GM23248 (cell line): ENCODE measurements at regions not wholly inside any gene's neighbourhood (a gene's known extent, or its start where the extent isn't known, plus 50 kb on each side); places are given as distances from the start of the nearest gene placed in this dataset.
"Not testable (repeated sequence)": the region's sequence is repeated elsewhere in the genome, so short reads cannot be mapped to it uniquely, and the experiment has no call there.

Experiments
- DNase-seq: peaks from one replicate; pipeline ENCODE4 v3.0.0-alpha.2; 2015
- H2AFZ ChIP-seq: fragments of 200-600 bp; sonication (generic); 2 replicates; pipeline ENCODE4 v1.6.1; 2016; ENCODE audit warnings: antibody characterized with exemption
- H3F3A ChIP-seq: fragments of 200-600 bp; sonication (generic); 2 replicates; pipeline ENCODE4 v1.6.1; 2016; ENCODE audit warnings: mild to moderate bottlenecking, antibody characterized with exemption, mixed run types; ENCODE audit not compliant: insufficient read depth
- H3K27ac ChIP-seq: fragments of 200-600 bp; sonication (generic); 2 replicates; pipeline ENCODE4 v1.5.1; 2016; ENCODE audit warnings: mild to moderate bottlenecking
- H3K27me3 ChIP-seq: fragments of 200-600 bp; sonication (generic); replicated peaks from 2 replicates; pipeline ENCODE4 v1.6.1; 2016; ENCODE audit warnings: mild to moderate bottlenecking; ENCODE audit not compliant: insufficient read depth
- H3K36me3 ChIP-seq: fragments of 200-600 bp; sonication (generic); 2 replicates; pipeline ENCODE4 v1.6.1; 2016; ENCODE audit warnings: low read depth, mild to moderate bottlenecking
- H3K4me1 ChIP-seq: fragments of 200-600 bp; sonication (generic); 2 replicates; pipeline ENCODE4 v1.6.1; 2016; ENCODE audit warnings: mild to moderate bottlenecking; ENCODE audit not compliant: insufficient read depth
- H3K4me2 ChIP-seq: fragments of 200-600 bp; sonication (generic); one replicate; pipeline ENCODE4 v1.6.1; 2016; ENCODE audit warnings: mild to moderate bottlenecking; ENCODE audit not compliant: unreplicated experiment
- H3K4me3 ChIP-seq: fragments of 200-600 bp; sonication (generic); 2 replicates; pipeline ENCODE4 v1.5.1; 2016; ENCODE audit warnings: mild to moderate bottlenecking
- H3K79me2 ChIP-seq: fragments of 200-600 bp; sonication (generic); 2 replicates; pipeline ENCODE4 v1.6.1; 2016; ENCODE audit warnings: mild to moderate bottlenecking; ENCODE audit not compliant: insufficient read depth
- H3K9ac ChIP-seq: fragments of 200-600 bp; sonication (generic); 2 replicates; pipeline ENCODE4 v1.6.1; 2016; ENCODE audit warnings: mild to moderate bottlenecking
- H3K9me2 ChIP-seq: fragments of 200-600 bp; sonication (generic); 2 replicates; pipeline ENCODE4 v1.6.1; 2016; ENCODE audit warnings: mixed run types, mild to moderate bottlenecking, moderate library complexity; ENCODE audit not compliant: insufficient read depth
- H3K9me3 ChIP-seq: fragments of 200-600 bp; sonication (generic); one replicate; pipeline ENCODE4 v1.6.1; 2017; ENCODE audit warnings: low read depth
- H4K20me1 ChIP-seq: fragments of 200-600 bp; sonication (generic); 2 replicates; pipeline ENCODE4 v1.6.0; 2016; ENCODE audit not compliant: insufficient read depth
- EZH2 ChIP-seq: fragments of 200-600 bp; sonication (generic); IDR thresholded peaks from 2 replicates; pipeline ENCODE4 v1.6.1; 2018; ENCODE audit warnings: antibody characterized with exemption, mild to moderate bottlenecking; ENCODE audit not compliant: insufficient read depth, poor library complexity, severe bottlenecking
- EZH2phosphoT487 ChIP-seq: fragments of 200-600 bp; sonication (generic); IDR thresholded peaks from 2 replicates; pipeline ENCODE4 v1.6.1; 2018; ENCODE audit warnings: antibody characterized with exemption, moderate library complexity, mild to moderate bottlenecking, low read depth; ENCODE audit not compliant: insufficient read depth
- WGBS, 2 experiments: methylation state at CpG; one replicate each; pipeline ENCODE4 v1.1.6; 2015 to 2017; ENCODE audit warnings: low lambda C conversion rate in 2 of 2, low coverage in 1 of 2; ENCODE audit errors: missing lambda C conversion rate in 2 of 2; 5-methylcytosine and 5-hydroxymethylcytosine counted together
- in situ Hi-C: fragments of 300-500 bp; cut with MboI; formaldehyde crosslinking; loops from 2 replicates; pipeline ENCODE4 v1.15.0; 2020

GRCh38 chr11:98725471-98725870, 295.3 kb upstream of the CNTN5 start:
- Histone ChIP-seq H3K27ac (no peak overlapping the region), H3K4me1 (no peaks in the 10 kb centered on the region), H3K9me2 (no peaks in the 10 kb centered on the region), H3K9me3 (no peaks in the 10 kb centered on the region), H3K36me3 (no peaks in the 10 kb centered on the region), H4K20me1 (no peaks in the 10 kb centered on the region), H3F3A (no peaks in the 10 kb centered on the region), H3K4me3 (no peak overlapping the region), H3K79me2 (no peaks in the 10 kb centered on the region), H3K27me3 (no peaks in the 10 kb centered on the region), H3K4me2 (no peak overlapping the region), H3K9ac (no peak overlapping the region), H2AFZ (no peak overlapping the region)
- 2 to 3% methylated on average over 5 of the region's 5 CpGs for WGBS, 2 experiments
- DNase-seq = no peak
- TF ChIP-seq EZH2phosphoT487 = no peak
- no peak for TF ChIP-seq EZH2
- in situ Hi-C loops = no loop called here

GRCh38 chr11:98728421-98728820, 292.3 kb upstream of the CNTN5 start:
- Histone ChIP-seq H4K20me1 (no peaks in the 10 kb centered on the region), H3K4me2 (no peak overlapping the region), H3K79me2 (no peaks in the 10 kb centered on the region), H3K36me3 (no peaks in the 10 kb centered on the region), H3K27ac (no peak overlapping the region), H2AFZ (no peak overlapping the region), H3K27me3 (no peaks in the 10 kb centered on the region), H3K9me2 (no peaks in the 10 kb centered on the region), H3K4me1 (no peaks in the 10 kb centered on the region), H3K4me3 (no peak overlapping the region), H3K9me3 (no peaks in the 10 kb centered on the region), H3F3A (no peaks in the 10 kb centered on the region), H3K9ac (no peak overlapping the region)
- DNase-seq = no peak
- in situ Hi-C loops = no loop called here
- TF ChIP-seq EZH2 (no peak), EZH2phosphoT487 (no peak)
- WGBS, 2 experiments = 27 to 29% methylated on average over 4 of the region's 4 CpGs

- Histone ChIP-seq H3K36me3 (no peaks in the 10 kb centered on the region), H4K20me1 (no peaks in the 10 kb centered on the region), H3K4me2 (no peak overlapping the region), H3K9me2 (no peaks in the 10 kb centered on the region), H3K79me2 (no peaks in the 10 kb centered on the region), H3K27ac (no peak overlapping the region), H3K4me3 (no peak overlapping the region), H3K27me3 (no peaks in the 10 kb centered on the region), H3K9ac (no peak overlapping the region), H3K4me1 (no peaks in the 10 kb centered on the region), H3F3A (no peaks in the 10 kb centered on the region), H3K9me3 (no peaks in the 10 kb centered on the region), H2AFZ (no peak overlapping the region)
- DNase-seq = no peak
- no peak for TF ChIP-seq EZH2
- TF ChIP-seq EZH2phosphoT487 = no peak
- in situ Hi-C loops = no loop called here
- 33 to 35% methylated on average over 6 of the region's 6 CpGs for WGBS, 2 experiments
Measured at GRCh38 chr11:98729118-98729517, 291.6 kb upstream of the CNTN5 start.

- in situ Hi-C loops = no loop called here
- Histone ChIP-seq H3K27me3 (no peaks in the 10 kb centered on the region), H3K9me3 (no peaks in the 10 kb centered on the region), H3F3A (no peaks in the 10 kb centered on the region), H3K4me1 (no peaks in the 10 kb centered on the region), H3K9me2 (no peaks in the 10 kb centered on the region), H3K36me3 (no peaks in the 10 kb centered on the region), H3K4me3 (no peak overlapping the region), H4K20me1 (no peaks in the 10 kb centered on the region), H3K27ac (no peak overlapping the region), H3K79me2 (no peaks in the 10 kb centered on the region), H3K9ac (no peak overlapping the region), H2AFZ (no peak overlapping the region), H3K4me2 (no peak overlapping the region)
- TF ChIP-seq EZH2phosphoT487 = no peak
- TF ChIP-seq EZH2 = no peak
- DNase-seq = no peak
- WGBS, 2 experiments = 21 to 41% methylated on average over 1 of the region's 1 CpG
Measured at GRCh38 chr11:98732947-98733346, 287.8 kb upstream of the CNTN5 start.

- H2AFZ ChIP-seq, in situ Hi-C loops, H3K79me2 ChIP-seq, H3F3A ChIP-seq, H3K9me3 ChIP-seq, H3K4me2 ChIP-seq, H3K9ac ChIP-seq, H3K4me1 ChIP-seq, H3K4me3 ChIP-seq, H3K27ac ChIP-seq, H4K20me1 ChIP-seq, DNase-seq, H3K9me2 ChIP-seq, H3K36me3 ChIP-seq, H3K27me3 ChIP-seq: not testable (repeated sequence)
- 11 to 21% methylated on average over 5 of the region's 5 CpGs for WGBS, 2 experiments
Measured at GRCh38 chr11:98733378-98733777, 287.4 kb upstream of the CNTN5 start.
